ENCODE measurements at regions not wholly inside any gene's neighbourhood (a gene's known extent, or its start where the extent isn't known, plus 50 kb on each side); places are given as distances from the start of the nearest gene placed in this dataset.

DNA sequence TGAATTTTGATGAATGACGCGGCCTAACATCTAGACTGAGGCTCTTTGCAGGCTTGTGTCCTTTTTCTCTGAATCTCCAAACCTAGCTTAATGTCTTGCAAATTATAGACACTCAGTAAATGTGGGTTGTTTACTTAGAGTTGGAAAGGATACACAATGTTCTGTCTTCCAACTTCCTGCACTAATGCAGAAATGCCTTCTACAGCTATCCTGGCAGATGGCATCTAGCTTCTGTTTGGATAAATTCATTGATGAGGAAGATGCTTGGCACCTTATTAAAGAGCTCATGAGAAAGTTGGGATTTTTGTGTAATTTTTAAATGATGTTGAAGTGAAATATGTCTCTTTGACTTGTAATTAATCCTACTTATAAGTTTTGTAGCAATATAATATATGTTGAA is 1822.2 kb downstream of the MAT2B start:
- TF ChIP-seq, protein P1, sequence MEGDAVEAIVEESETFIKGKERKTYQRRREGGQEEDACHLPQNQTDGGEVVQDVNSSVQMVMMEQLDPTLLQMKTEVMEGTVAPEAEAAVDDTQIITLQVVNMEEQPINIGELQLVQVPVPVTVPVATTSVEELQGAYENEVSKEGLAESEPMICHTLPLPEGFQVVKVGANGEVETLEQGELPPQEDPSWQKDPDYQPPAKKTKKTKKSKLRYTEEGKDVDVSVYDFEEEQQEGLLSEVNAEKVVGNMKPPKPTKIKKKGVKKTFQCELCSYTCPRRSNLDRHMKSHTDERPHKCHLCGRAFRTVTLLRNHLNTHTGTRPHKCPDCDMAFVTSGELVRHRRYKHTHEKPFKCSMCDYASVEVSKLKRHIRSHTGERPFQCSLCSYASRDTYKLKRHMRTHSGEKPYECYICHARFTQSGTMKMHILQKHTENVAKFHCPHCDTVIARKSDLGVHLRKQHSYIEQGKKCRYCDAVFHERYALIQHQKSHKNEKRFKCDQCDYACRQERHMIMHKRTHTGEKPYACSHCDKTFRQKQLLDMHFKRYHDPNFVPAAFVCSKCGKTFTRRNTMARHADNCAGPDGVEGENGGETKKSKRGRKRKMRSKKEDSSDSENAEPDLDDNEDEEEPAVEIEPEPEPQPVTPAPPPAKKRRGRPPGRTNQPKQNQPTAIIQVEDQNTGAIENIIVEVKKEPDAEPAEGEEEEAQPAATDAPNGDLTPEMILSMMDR (IDR thresholded peaks at IDR 0.05; ENCODE audit: low read depth, low read length, missing input control), result no peak
- TF ChIP-seq, protein P2, sequence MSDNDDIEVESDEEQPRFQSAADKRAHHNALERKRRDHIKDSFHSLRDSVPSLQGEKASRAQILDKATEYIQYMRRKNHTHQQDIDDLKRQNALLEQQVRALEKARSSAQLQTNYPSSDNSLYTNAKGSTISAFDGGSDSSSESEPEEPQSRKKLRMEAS (IDR thresholded peaks at IDR 0.05), result no peak
- TF ChIP-seq YY1 (IDR thresholded peaks at IDR 0.05), result no peak
- no peak for TF ChIP-seq HNF4G (IDR thresholded peaks at IDR 0.05)
- TF ChIP-seq, protein P3, sequence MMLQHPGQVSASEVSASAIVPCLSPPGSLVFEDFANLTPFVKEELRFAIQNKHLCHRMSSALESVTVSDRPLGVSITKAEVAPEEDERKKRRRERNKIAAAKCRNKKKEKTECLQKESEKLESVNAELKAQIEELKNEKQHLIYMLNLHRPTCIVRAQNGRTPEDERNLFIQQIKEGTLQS (IDR thresholded peaks at IDR 0.05), result no peak
- no peak for TF ChIP-seq GABPA (IDR thresholded peaks at IDR 0.05 in 1 of 2, conservative IDR thresholded peaks at IDR 0.05 in 1 of 2)
- TF ChIP-seq, protein P4, sequence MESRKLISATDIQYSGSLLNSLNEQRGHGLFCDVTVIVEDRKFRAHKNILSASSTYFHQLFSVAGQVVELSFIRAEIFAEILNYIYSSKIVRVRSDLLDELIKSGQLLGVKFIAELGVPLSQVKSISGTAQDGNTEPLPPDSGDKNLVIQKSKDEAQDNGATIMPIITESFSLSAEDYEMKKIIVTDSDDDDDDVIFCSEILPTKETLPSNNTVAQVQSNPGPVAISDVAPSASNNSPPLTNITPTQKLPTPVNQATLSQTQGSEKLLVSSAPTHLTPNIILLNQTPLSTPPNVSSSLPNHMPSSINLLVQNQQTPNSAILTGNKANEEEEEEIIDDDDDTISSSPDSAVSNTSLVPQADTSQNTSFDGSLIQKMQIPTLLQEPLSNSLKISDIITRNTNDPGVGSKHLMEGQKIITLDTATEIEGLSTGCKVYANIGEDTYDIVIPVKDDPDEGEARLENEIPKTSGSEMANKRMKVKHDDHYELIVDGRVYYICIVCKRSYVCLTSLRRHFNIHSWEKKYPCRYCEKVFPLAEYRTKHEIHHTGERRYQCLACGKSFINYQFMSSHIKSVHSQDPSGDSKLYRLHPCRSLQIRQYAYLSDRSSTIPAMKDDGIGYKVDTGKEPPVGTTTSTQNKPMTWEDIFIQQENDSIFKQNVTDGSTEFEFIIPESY (IDR thresholded peaks at IDR 0.05), result no peak

Data from liver (tissue), 3 donors.